Type B pancreatic cell (in vitro differentiated cells): ENCODE measurements at regions not wholly inside any gene's neighbourhood (a gene's known extent, or its start where the extent isn't known, plus 50 kb on each side); places are given as distances from the start of the nearest gene placed in this dataset.

Source experiments
- DNase-seq: peaks from one replicate; pipeline ENCODE4 v3.0.0; 2021; ENCODE audit warnings: mixed read lengths; ENCODE audit not compliant: unreplicated experiment; ENCODE audit errors: extremely low spot score
- H3K27ac Mint-ChIP-seq: 2 replicates; pipeline ENCODE4 v1.8.0; 2021; ENCODE audit warnings: mild to moderate bottlenecking, mixed read lengths
- H3K27me3 Mint-ChIP-seq: 2 replicates; pipeline ENCODE4 v1.8.0; 2021; ENCODE audit warnings: mixed read lengths
- H3K36me3 Mint-ChIP-seq: 2 replicates; pipeline ENCODE4 v1.8.0; 2021; ENCODE audit warnings: mixed read lengths
- H3K4me1 Mint-ChIP-seq: one replicate; pipeline ENCODE4 v1.8.0; 2021; ENCODE audit warnings: mixed read lengths; ENCODE audit not compliant: unreplicated experiment
- H3K4me3 Mint-ChIP-seq: 2 replicates; pipeline ENCODE4 v1.8.0; 2021; ENCODE audit warnings: mild to moderate bottlenecking, mixed read lengths
- H3K9me3 Mint-ChIP-seq: 2 replicates; pipeline ENCODE4 v1.8.0; 2021; ENCODE audit warnings: mixed read lengths
- CTCF ChIP-seq: fragments of 200-600 bp; sonication (generic); conservative IDR thresholded peaks from 2 replicates; pipeline ENCODE4 v1.5.0; 2021; ENCODE audit warnings: antibody characterized with exemption, mild to moderate bottlenecking

DNA sequence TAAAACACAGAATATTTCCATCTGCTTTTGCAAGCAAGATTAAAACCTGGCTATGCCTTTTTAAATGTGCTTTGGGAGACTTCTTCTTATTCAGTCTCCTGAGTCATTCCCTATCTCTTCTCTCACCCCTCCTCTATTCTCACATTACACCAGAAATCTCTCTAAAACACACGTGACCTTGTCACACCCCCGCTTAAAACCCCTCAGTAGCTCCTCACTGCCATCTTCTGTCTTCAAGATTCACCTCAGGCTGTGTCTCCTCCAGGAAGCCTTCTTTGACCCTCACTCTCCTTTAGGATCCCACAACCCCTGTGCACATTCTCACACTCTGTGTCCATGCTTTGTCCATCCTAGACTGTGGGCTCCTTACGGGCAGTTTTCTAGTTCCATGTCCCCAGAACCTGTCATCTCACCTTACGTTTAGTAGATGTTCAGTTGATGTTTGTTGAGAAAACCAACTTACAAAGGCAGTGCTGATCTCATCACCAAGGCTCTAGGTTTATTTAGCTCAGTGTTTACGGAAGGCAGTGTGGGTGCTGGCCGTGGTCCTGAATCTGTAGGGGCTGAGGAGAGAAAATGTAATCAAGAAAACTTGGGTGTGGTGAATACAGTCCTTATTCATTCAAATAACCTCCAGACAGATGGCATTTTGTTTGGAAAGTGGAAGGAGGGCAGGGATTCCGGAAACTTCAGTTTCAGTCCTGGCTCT lies 143.5 kb downstream of the DMRTA2 start:
- peaks cover 13% of the 10 kb centered on the region for H3K27me3 Mint-ChIP-seq
- TF ChIP-seq CTCF, result no peak
- H3K4me3 Mint-ChIP-seq, result no peak overlapping the region
- no peak for DNase-seq
- H3K27ac Mint-ChIP-seq, result no peak overlapping the region
- H3K4me1 Mint-ChIP-seq, result peaks cover 6% of the 10 kb centered on the region
- no peaks in the 10 kb centered on the region for H3K9me3 Mint-ChIP-seq
- H3K36me3 Mint-ChIP-seq, result no peaks in the 10 kb centered on the region

DNA sequence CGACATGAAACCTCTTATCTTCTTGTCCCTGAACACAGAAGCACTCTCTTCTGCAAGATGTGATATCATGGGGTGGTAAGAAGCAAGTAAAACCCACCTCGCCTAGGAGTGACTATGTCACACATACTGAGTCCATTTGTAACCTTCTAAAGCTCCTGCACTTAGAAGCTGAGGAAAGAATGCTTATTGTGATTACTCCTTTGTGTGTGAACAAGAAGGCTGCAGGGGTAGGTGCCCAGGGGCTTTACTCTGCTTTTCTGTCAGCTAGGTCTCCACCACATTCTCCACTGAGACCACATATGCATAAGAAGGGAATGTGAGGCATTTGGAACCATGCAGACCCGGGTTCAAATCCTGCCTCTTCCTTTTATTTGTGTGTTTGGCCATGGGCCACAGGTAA lies 144.3 kb downstream of the DMRTA2 start:
- Mint-ChIP-seq H3K27ac (no peak overlapping the region), H3K4me1 (peaks cover 6% of the 10 kb centered on the region), H3K27me3 (peaks cover 11% of the 10 kb centered on the region), H3K36me3 (no peaks in the 10 kb centered on the region), H3K4me3 (no peak overlapping the region), H3K9me3 (no peaks in the 10 kb centered on the region)
- DNase-seq, result no peak
- TF ChIP-seq CTCF, result no peak

GRCh38 chr1:50278410-50278809 lies 144.8 kb downstream of the DMRTA2 start:
- H3K27ac Mint-ChIP-seq, result no peak overlapping the region
- DNase-seq, result no peak
- no peaks in the 10 kb centered on the region for H3K9me3 Mint-ChIP-seq
- no peak overlapping the region for H3K4me3 Mint-ChIP-seq
- no peak for TF ChIP-seq CTCF
- H3K27me3 Mint-ChIP-seq, result peaks cover 9% of the 10 kb centered on the region
- H3K4me1 Mint-ChIP-seq, result peaks cover 6% of the 10 kb centered on the region
- no peaks in the 10 kb centered on the region for H3K36me3 Mint-ChIP-seq

DNA sequence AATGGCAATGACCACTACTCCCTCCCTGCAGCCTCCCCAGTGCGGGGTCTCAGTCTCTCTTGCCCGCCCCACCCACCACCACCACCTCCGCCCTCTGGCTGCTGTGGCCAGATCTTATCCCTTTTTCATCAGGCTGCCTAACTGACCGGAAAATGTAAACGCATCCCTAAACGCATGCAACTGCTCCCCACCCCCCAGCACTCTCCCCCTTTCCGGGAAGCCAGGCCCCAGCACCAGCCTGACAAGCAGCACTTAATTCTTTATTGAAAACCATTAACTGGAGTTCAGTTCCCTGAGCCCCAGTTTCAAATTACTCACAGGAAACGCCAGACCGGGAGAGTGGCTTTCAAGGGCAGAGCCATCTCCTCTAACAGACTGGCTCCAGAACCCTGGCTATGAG lies 147.7 kb downstream of the DMRTA2 start:
- Mint-ChIP-seq H3K27ac (no peak overlapping the region), H3K4me3 (no peak overlapping the region), H3K27me3 (peaks cover 13% of the 10 kb centered on the region), H3K36me3 (no peaks in the 10 kb centered on the region), H3K9me3 (no peaks in the 10 kb centered on the region), H3K4me1 (peaks cover 6% of the 10 kb centered on the region)
- DNase-seq, result no peak
- TF ChIP-seq CTCF, result no peak

GRCh38 chr1:50272912-50273311 lies 150.3 kb downstream of the DMRTA2 start:
- Mint-ChIP-seq H3K4me1 (peaks cover 6% of the 10 kb centered on the region), H3K4me3 (no peak overlapping the region), H3K36me3 (no peaks in the 10 kb centered on the region), H3K27me3 (peaks cover 11% of the 10 kb centered on the region), H3K27ac (no peak overlapping the region), H3K9me3 (no peaks in the 10 kb centered on the region)
- DNase-seq, result no peak
- TF ChIP-seq CTCF, result no peak
